ENCODE measurements at regions not wholly inside any gene's neighbourhood (a gene's known extent, or its start where the extent isn't known, plus 50 kb on each side); places are given as distances from the start of the nearest gene placed in this dataset.

GRCh38 chr6:93701526-93701925 is 282.2 kb upstream of the EPHA7 start:
- TF ChIP-seq, protein P1, sequence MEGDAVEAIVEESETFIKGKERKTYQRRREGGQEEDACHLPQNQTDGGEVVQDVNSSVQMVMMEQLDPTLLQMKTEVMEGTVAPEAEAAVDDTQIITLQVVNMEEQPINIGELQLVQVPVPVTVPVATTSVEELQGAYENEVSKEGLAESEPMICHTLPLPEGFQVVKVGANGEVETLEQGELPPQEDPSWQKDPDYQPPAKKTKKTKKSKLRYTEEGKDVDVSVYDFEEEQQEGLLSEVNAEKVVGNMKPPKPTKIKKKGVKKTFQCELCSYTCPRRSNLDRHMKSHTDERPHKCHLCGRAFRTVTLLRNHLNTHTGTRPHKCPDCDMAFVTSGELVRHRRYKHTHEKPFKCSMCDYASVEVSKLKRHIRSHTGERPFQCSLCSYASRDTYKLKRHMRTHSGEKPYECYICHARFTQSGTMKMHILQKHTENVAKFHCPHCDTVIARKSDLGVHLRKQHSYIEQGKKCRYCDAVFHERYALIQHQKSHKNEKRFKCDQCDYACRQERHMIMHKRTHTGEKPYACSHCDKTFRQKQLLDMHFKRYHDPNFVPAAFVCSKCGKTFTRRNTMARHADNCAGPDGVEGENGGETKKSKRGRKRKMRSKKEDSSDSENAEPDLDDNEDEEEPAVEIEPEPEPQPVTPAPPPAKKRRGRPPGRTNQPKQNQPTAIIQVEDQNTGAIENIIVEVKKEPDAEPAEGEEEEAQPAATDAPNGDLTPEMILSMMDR (IDR thresholded peaks at IDR 0.05): no peak
- TF ChIP-seq POLR2AphosphoS5 (IDR thresholded peaks at IDR 0.05): no peak
- no peak for TF ChIP-seq POLR2A (IDR thresholded peaks at IDR 0.05)
